Endothelial cell (in vitro differentiated cells): ENCODE measurements at regions not wholly inside any gene's neighbourhood (a gene's known extent, or its start where the extent isn't known, plus 50 kb on each side); places are given as distances from the start of the nearest gene placed in this dataset.

Source experiments
- DNase-seq: peaks from one replicate; pipeline ENCODE4 v3.0.0; 2021; ENCODE audit warnings: low spot score
- H3K27ac Mint-ChIP-seq: one replicate; pipeline ENCODE4 v1.8.0; 2021; ENCODE audit warnings: mixed read lengths, inconsistent platforms; ENCODE audit not compliant: unreplicated experiment
- H3K27me3 Mint-ChIP-seq: one replicate; pipeline ENCODE4 v1.8.0; 2021; ENCODE audit warnings: mild to moderate bottlenecking, moderate library complexity, mixed read lengths, inconsistent platforms; ENCODE audit not compliant: unreplicated experiment
- H3K36me3 Mint-ChIP-seq: one replicate; pipeline ENCODE4 v1.8.0; 2021; ENCODE audit warnings: mild to moderate bottlenecking, low read depth, mixed read lengths, inconsistent platforms; ENCODE audit not compliant: unreplicated experiment
- H3K4me1 Mint-ChIP-seq: one replicate; pipeline ENCODE4 v1.8.0; 2021; ENCODE audit warnings: mild to moderate bottlenecking, mixed read lengths, inconsistent platforms; ENCODE audit not compliant: unreplicated experiment
- H3K4me3 Mint-ChIP-seq: one replicate; pipeline ENCODE4 v1.8.0; 2021; ENCODE audit warnings: mild to moderate bottlenecking, mixed read lengths, inconsistent platforms; ENCODE audit not compliant: unreplicated experiment
- H3K9me3 Mint-ChIP-seq: one replicate; pipeline ENCODE4 v1.8.0; 2021; ENCODE audit warnings: mixed read lengths, inconsistent platforms; ENCODE audit not compliant: unreplicated experiment
- TF ChIP-seq, protein P1 (sequence below): fragments of 200-600 bp; sonication (generic); IDR thresholded peaks from one replicate; pipeline ENCODE4 v1.5.0; 2021; ENCODE audit warnings: antibody characterized with exemption; ENCODE audit not compliant: unreplicated experiment

DNA sequence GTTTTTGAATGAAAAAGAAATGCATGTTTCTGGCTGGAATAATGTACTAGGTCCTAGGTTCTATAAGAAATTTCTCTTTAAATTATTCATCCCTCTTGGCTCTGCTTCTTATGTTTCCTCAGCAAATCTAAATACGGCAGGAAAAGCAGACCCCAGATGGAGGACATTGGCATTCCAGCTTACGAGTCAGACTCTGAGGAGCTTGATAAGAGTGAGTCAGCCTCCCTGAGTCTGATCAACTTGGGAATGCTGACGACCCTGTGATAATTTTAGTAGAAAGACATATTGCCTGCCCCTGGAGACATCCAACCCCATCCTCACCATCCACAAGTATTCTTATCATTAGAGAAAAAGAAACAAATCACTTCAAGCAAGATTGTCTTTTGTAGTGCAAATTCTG is 509.7 kb upstream of the MARCKS start:
- H3K27ac Mint-ChIP-seq: peak overlapping the region; percentile 90

DNA sequence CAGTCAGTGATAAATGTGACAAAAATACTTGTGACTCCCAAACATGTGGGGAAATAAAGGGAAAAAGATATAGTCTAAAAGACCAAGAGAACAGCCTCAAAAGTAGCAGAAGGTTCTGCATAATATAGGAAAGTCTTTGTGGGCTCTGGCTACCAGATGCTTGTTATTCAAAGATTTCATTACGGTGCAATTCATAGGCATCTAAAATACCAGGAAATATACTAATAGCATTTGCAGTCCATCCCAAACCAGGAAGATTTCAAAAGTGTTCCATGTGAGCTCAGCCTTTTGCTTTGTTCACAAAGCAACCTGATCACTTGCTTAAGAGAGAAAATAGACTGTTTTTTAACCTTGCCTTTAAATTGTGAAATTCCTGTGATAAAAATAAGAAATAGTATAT is 506.7 kb upstream of the MARCKS start:
- peaks cover 2% of the 10 kb centered on the region for H3K27me3 Mint-ChIP-seq
- no peak overlapping the region for H3K27ac Mint-ChIP-seq
- H3K4me3 Mint-ChIP-seq: no peak overlapping the region
- peaks cover 30% of the 10 kb centered on the region for H3K4me1 Mint-ChIP-seq
- DNase-seq: no peak
- TF ChIP-seq, protein P1, sequence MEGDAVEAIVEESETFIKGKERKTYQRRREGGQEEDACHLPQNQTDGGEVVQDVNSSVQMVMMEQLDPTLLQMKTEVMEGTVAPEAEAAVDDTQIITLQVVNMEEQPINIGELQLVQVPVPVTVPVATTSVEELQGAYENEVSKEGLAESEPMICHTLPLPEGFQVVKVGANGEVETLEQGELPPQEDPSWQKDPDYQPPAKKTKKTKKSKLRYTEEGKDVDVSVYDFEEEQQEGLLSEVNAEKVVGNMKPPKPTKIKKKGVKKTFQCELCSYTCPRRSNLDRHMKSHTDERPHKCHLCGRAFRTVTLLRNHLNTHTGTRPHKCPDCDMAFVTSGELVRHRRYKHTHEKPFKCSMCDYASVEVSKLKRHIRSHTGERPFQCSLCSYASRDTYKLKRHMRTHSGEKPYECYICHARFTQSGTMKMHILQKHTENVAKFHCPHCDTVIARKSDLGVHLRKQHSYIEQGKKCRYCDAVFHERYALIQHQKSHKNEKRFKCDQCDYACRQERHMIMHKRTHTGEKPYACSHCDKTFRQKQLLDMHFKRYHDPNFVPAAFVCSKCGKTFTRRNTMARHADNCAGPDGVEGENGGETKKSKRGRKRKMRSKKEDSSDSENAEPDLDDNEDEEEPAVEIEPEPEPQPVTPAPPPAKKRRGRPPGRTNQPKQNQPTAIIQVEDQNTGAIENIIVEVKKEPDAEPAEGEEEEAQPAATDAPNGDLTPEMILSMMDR: no peak
- no peaks in the 10 kb centered on the region for H3K9me3 Mint-ChIP-seq
- H3K36me3 Mint-ChIP-seq: no peaks in the 10 kb centered on the region

More for the DNA sequence above, 509.7 kb upstream of the MARCKS start:
- H3K4me1 Mint-ChIP-seq: peaks cover 27% of the 10 kb centered on the region
- no peak overlapping the region for H3K4me3 Mint-ChIP-seq
- TF ChIP-seq, protein P1: no peak
- no peaks in the 10 kb centered on the region for H3K9me3 Mint-ChIP-seq
- H3K36me3 Mint-ChIP-seq: no peaks in the 10 kb centered on the region
- DNase-seq: no peak
- H3K27me3 Mint-ChIP-seq: peaks cover 2% of the 10 kb centered on the region

DNA sequence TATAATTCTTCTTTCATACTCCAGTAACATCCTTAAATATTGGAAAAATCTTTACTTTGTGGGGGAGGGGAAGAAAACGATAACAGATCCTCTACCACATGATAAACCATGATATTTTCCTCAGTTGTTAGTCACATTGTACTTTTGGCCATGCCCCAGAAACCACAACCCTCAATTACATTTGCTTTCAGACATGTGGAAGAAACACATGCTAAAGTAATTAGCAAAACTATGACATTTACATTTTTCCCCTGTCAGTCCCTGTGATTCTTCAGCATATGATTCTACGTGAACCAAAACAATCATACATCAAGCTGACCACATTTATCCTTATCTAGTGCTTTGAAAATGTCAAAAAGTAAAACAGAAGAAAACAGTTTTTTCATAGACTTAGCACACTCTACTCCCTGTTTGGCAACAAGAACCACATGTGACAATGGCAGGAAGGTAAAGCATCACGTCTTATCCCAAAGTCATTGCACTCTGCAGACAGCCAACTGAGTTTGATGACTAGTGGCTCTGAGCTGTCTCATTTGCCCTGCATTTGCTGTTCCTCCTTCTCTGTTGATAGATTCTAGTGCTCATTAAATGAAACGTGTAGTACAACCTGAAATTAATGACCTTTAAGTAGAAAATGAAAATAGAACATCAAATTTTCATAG is 505.8 kb upstream of the MARCKS start:
- Mint-ChIP-seq H3K4me3 (no peak overlapping the region), H3K36me3 (no peaks in the 10 kb centered on the region), H3K9me3 (no peaks in the 10 kb centered on the region), H3K4me1 (peaks cover 26% of the 10 kb centered on the region), H3K27ac (no peak overlapping the region), H3K27me3 (peaks cover 2% of the 10 kb centered on the region)
- no peak for DNase-seq
- TF ChIP-seq, protein P1: no peak

DNA sequence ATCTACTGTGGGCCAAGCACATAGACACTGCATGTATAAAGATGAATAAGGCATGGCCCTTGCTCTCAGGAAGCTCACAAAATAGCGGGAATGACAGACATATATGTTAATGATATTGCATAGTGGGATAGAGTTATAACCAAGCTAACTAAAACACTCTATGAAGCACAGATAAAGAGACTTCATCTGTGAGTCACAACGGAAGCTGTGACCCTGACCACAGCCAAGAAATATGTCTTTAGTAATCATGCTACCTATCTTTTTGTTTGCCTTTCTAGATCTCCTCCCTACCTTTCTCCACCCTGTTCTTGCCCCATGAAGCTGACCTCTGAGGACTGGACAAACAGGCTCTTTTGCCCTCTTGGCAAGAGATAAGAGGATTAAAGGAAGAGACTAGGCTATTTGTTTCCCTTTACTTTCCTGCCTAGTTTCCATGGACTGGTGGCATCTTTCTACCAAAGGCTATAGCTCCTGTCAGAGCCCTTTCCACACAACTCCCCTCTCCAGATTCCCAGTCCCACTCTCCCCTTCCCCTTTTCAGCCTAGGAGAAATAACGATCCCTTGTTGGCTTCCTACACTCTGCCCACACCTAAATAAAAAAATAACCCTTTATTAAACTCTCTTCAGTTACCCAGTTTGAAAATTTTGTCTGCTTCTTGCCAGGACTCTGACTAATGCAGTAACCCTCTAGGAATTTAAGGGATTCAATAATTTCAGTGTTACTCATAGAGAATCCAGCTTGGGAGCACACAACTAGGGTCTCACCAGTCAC is 504.9 kb upstream of the MARCKS start:
- TF ChIP-seq, protein P1: no peak
- H3K27me3 Mint-ChIP-seq: peaks cover 2% of the 10 kb centered on the region
- H3K4me3 Mint-ChIP-seq: peak overlapping the region; percentile 70
- no peak overlapping the region for H3K27ac Mint-ChIP-seq
- H3K4me1 Mint-ChIP-seq: peaks cover 26% of the 10 kb centered on the region
- no peaks in the 10 kb centered on the region for H3K36me3 Mint-ChIP-seq
- no peaks in the 10 kb centered on the region for H3K9me3 Mint-ChIP-seq
- DNase-seq: no peak

DNA sequence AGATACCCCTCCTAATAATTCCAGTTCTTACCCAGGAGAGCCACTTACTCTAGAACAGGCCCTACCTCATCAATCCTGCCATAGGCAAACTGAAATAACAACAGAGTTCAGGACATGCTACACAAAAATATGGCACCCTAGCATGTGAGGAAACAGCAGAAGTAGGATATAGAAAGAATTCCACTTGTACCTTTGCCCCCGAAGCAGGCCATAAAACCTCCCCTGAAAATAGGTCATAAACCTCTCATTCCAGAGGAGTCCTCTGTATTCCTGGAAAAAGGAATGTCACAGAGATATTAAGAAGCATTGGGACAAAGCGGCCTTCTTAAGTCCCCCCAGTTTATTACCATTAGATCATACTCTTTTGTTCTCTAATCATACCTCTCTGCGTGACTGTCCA is 504.3 kb upstream of the MARCKS start:
- DNase-seq: no peak
- Mint-ChIP-seq H3K4me1 (peaks cover 21% of the 10 kb centered on the region), H3K9me3 (no peaks in the 10 kb centered on the region), H3K27me3 (peaks cover 2% of the 10 kb centered on the region), H3K27ac (no peak overlapping the region), H3K36me3 (no peaks in the 10 kb centered on the region), H3K4me3 (no peak overlapping the region)
- TF ChIP-seq, protein P1: no peak
